DND-41 (cell line): ENCODE measurements at regions not wholly inside any gene's neighbourhood (a gene's known extent, or its start where the extent isn't known, plus 50 kb on each side); places are given as distances from the start of the nearest gene placed in this dataset.
"Not testable (repeated sequence)": the region's sequence is repeated elsewhere in the genome, so short reads cannot be mapped to it uniquely, and the experiment has no call there.

Experiments used
- ATAC-seq: fragments of 200-7000 bp; cut with Tn5 transposase; 3 replicates; pipeline ENCODE4 v1.9.1; 2021; ENCODE audit warnings: low read depth; ENCODE audit not compliant: insufficient read depth
- DNase-seq: peaks from one replicate; pipeline ENCODE4 v3.0.0-alpha.2; 2020
- H2AFZ ChIP-seq: 2 replicates; pipeline ENCODE4 v1.6.0; 2012; ENCODE audit warnings: low read depth, low read length
- H3K27ac ChIP-seq: 2 replicates; pipeline ENCODE4 v1.5.1; 2012; ENCODE audit warnings: low read length, inconsistent platforms
- H3K27me3 ChIP-seq: fragments of 200-600 bp; sonication (generic); 2 replicates; pipeline ENCODE4 v1.6.0; 2012; ENCODE audit warnings: low read length, mild to moderate bottlenecking, inconsistent platforms; ENCODE audit not compliant: insufficient read depth, poor library complexity
- H3K36me3 ChIP-seq: 2 replicates; pipeline ENCODE4 v1.5.1; 2012; ENCODE audit warnings: low read length, inconsistent platforms; ENCODE audit not compliant: insufficient read depth
- H3K4me1 ChIP-seq: 2 replicates; pipeline ENCODE4 v1.5.1; 2012; ENCODE audit warnings: mild to moderate bottlenecking, low read length; ENCODE audit not compliant: insufficient read depth
- H3K4me2 ChIP-seq: 2 replicates; pipeline ENCODE4 v1.6.0; 2012; ENCODE audit warnings: mild to moderate bottlenecking, moderate library complexity, low read length, inconsistent platforms; ENCODE audit not compliant: insufficient read depth
- H3K4me3 ChIP-seq, 2 experiments: fragments of 200-600 bp in 1 of 2; shearing (Covaris generic) in 1 of 2; 2 replicates each; pipeline ENCODE4 v1.5.1; 2012 to 2016; ENCODE audit warnings: inconsistent platforms in 2 of 2, low read length in 2 of 2, mild to moderate bottlenecking in 2 of 2, low read depth in 1 of 2, moderate library complexity in 1 of 2
- H3K79me2 ChIP-seq: 2 replicates; pipeline ENCODE4 v1.6.0; 2012; ENCODE audit warnings: low read length, inconsistent platforms; ENCODE audit not compliant: insufficient read depth
- H3K9ac ChIP-seq: 2 replicates; pipeline ENCODE4 v1.6.0; 2012; ENCODE audit warnings: low read depth, mild to moderate bottlenecking, inconsistent platforms, low read length, moderate library complexity
- H3K9me3 ChIP-seq: 2 replicates; pipeline ENCODE4 v1.5.1; 2012; ENCODE audit warnings: low read length, moderate library complexity, mild to moderate bottlenecking, inconsistent platforms; ENCODE audit not compliant: insufficient read depth, severe bottlenecking
- H4K20me1 ChIP-seq: 2 replicates; pipeline ENCODE4 v1.6.0; 2012; ENCODE audit warnings: low read length; ENCODE audit not compliant: insufficient read depth
- CTCF ChIP-seq: IDR thresholded peaks from 2 replicates; pipeline ENCODE4 v1.5.1; 2012; ENCODE audit warnings: borderline replicate concordance, low read length, moderate library complexity, mild to moderate bottlenecking; ENCODE audit not compliant: poor library complexity, severe bottlenecking; ENCODE audit errors: extremely low read depth
- EZH2 ChIP-seq: IDR thresholded peaks from 3 replicates; pipeline ENCODE4 v1.6.1; 2012; ENCODE audit warnings: borderline replicate concordance, low read depth, mild to moderate bottlenecking, moderate library complexity, low read length, inconsistent platforms; ENCODE audit not compliant: severe bottlenecking

GRCh38 chr4:63080934-63081333 lies 1328.3 kb downstream of the TECRL start:
- H3K36me3 ChIP-seq: no peaks in the 10 kb centered on the region
- no peaks in the 10 kb centered on the region for H3K27me3 ChIP-seq
- DNase-seq: no peak
- H3K4me1 ChIP-seq: no peaks in the 10 kb centered on the region
- no peak overlapping the region for H3K4me2 ChIP-seq
- TF ChIP-seq CTCF (no peak), EZH2 (no peak)
- H3K9me3 ChIP-seq: no peaks in the 10 kb centered on the region
- ATAC-seq: no peak
- H3K79me2 ChIP-seq: no peaks in the 10 kb centered on the region
- no peak overlapping the region for H3K9ac ChIP-seq
- no peak overlapping the region for H3K27ac ChIP-seq
- H2AFZ ChIP-seq: no peak overlapping the region
- no peaks in the 10 kb centered on the region for H4K20me1 ChIP-seq
- no peak overlapping the region for H3K4me3 ChIP-seq

GRCh38 chr4:63063760-63064159 lies 1345.5 kb downstream of the TECRL start:
- Histone ChIP-seq H3K4me3 (no peak overlapping the region), H3K79me2 (no peaks in the 10 kb centered on the region), H2AFZ (no peak overlapping the region), H3K27me3 (no peaks in the 10 kb centered on the region), H3K36me3 (no peaks in the 10 kb centered on the region), H3K9ac (no peak overlapping the region), H3K4me2 (no peak overlapping the region), H3K27ac (no peak overlapping the region), H3K9me3 (peaks cover 5% of the 10 kb centered on the region), H3K4me1 (no peaks in the 10 kb centered on the region), H4K20me1 (no peaks in the 10 kb centered on the region)
- DNase-seq (no peak), ATAC-seq (no peak)
- TF ChIP-seq EZH2 (no peak), CTCF (no peak)

- not testable (repeated sequence) for H3K9me3 ChIP-seq, H3K36me3 ChIP-seq, H3K4me2 ChIP-seq, DNase-seq, H3K4me1 ChIP-seq, H4K20me1 ChIP-seq, H3K27ac ChIP-seq, H3K4me3 ChIP-seq, H3K79me2 ChIP-seq, H3K9ac ChIP-seq, ATAC-seq, H2AFZ ChIP-seq, H3K27me3 ChIP-seq
Observed at GRCh38 chr4:63062891-63063290, 1346.4 kb downstream of the TECRL start.

GRCh38 chr4:63049726-63050125 lies 1359.5 kb downstream of the TECRL start:
- no peaks in the 10 kb centered on the region for H3K27me3 ChIP-seq
- no peak for ATAC-seq
- H3K36me3 ChIP-seq: no peaks in the 10 kb centered on the region
- no peak for DNase-seq
- no peaks in the 10 kb centered on the region for H3K4me1 ChIP-seq
- H3K4me3 ChIP-seq: no peak overlapping the region
- H3K4me2 ChIP-seq: no peak overlapping the region
- no peak overlapping the region for H3K27ac ChIP-seq
- no peak overlapping the region for H2AFZ ChIP-seq
- H3K9ac ChIP-seq: no peak overlapping the region
- no peak for TF ChIP-seq CTCF
- TF ChIP-seq EZH2: no peak
- no peaks in the 10 kb centered on the region for H3K9me3 ChIP-seq
- no peaks in the 10 kb centered on the region for H4K20me1 ChIP-seq
- H3K79me2 ChIP-seq: no peaks in the 10 kb centered on the region
